Skeletal muscle satellite cell (primary cell): ENCODE measurements at regions not wholly inside any gene's neighbourhood (a gene's known extent, or its start where the extent isn't known, plus 50 kb on each side); places are given as distances from the start of the nearest gene placed in this dataset.
A peak's percentile ranks its signal among the peaks of the same experiment; 100 is the strongest.

Experiments used
- H3K27me3 ChIP-seq: 2 replicates; pipeline ENCODE4 v1.7.0; 2013; ENCODE audit warnings: low read length; ENCODE audit not compliant: control insufficient read depth, insufficient read depth
- H3K36me3 ChIP-seq: 2 replicates; pipeline ENCODE4 v1.7.0; 2013; ENCODE audit warnings: mild to moderate bottlenecking, control low read depth, low read length; ENCODE audit not compliant: insufficient read depth
- H3K4me1 ChIP-seq: 2 replicates; pipeline ENCODE4 v1.7.0; 2013; ENCODE audit warnings: low read length; ENCODE audit not compliant: control insufficient read depth, insufficient read depth
- H3K4me2 ChIP-seq: 2 replicates; pipeline ENCODE4 v1.7.0; 2013; ENCODE audit warnings: mild to moderate bottlenecking, low read length
- H3K4me3 ChIP-seq: 2 replicates; pipeline ENCODE4 v1.7.0; 2013; ENCODE audit warnings: low read length
- H3K9ac ChIP-seq: 2 replicates; pipeline ENCODE4 v1.7.0; 2013; ENCODE audit warnings: mild to moderate bottlenecking, low read depth, low read length, moderate library complexity
- H3K9me3 ChIP-seq: replicated peaks from 2 replicates; pipeline ENCODE4 v1.7.0; 2013; ENCODE audit warnings: mild to moderate bottlenecking, control low read depth, low read length

GRCh38 chr2:134109246-134109645 is 144.6 kb upstream of the MGAT5 start:
- H3K4me2 ChIP-seq, result no peak overlapping the region
- no peak overlapping the region for H3K9ac ChIP-seq
- no peaks in the 10 kb centered on the region for H3K36me3 ChIP-seq
- peaks cover 7% of the 10 kb centered on the region for H3K27me3 ChIP-seq
- no peaks in the 10 kb centered on the region for H3K4me1 ChIP-seq
- no peak overlapping the region for H3K4me3 ChIP-seq
- H3K9me3 ChIP-seq, result no peaks in the 10 kb centered on the region

DNA sequence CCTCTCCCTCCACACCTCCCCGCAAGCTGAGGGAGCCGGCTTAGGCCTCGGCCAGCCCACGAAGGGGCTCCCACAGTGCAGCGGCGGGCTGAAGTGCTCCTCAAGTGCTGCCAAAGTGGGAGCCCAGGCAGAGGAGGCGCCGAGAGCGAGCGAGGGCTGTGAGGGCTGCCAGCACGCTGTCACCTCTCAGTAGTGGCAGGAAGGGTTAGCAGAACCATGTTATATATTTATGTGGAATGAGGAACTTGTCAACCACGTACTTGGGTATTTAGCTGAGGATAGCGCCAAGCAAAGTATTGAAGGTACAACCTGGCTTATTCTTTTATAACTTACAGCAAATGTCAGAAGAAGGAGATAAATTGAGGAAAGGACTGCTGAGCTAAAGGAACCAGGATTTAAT is 144.1 kb upstream of the MGAT5 start:
- H3K9me3 ChIP-seq, result no peaks in the 10 kb centered on the region
- H3K27me3 ChIP-seq, result peaks cover 12% of the 10 kb centered on the region
- no peaks in the 10 kb centered on the region for H3K36me3 ChIP-seq
- H3K4me2 ChIP-seq, result no peak overlapping the region
- no peak overlapping the region for H3K4me3 ChIP-seq
- no peak overlapping the region for H3K9ac ChIP-seq
- no peaks in the 10 kb centered on the region for H3K4me1 ChIP-seq

DNA sequence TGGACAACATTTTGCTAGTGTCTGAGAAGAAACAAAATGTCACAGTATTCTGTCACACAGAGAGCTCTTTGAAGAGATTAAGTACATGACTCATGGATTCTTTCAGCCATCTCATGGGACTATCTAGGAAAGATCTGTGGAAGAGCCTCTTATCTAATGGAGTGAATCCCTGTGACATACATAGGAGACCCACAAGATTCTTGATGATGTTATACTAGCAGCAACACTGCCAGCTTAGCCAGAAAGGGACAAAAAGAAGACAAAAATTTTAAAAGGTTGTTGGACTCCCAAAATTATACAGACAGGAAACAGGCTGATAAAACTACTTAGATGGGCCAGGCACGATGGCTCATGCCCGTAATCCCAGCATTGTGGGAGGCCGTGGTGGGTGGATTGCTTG is 143.3 kb upstream of the MGAT5 start:
- Histone ChIP-seq H3K9ac (no peak overlapping the region), H3K4me3 (no peak overlapping the region), H3K27me3 (peaks cover 13% of the 10 kb centered on the region), H3K9me3 (no peaks in the 10 kb centered on the region), H3K4me1 (no peaks in the 10 kb centered on the region), H3K4me2 (no peak overlapping the region), H3K36me3 (no peaks in the 10 kb centered on the region)

- Histone ChIP-seq H3K4me1 (peaks cover 17% of the 10 kb centered on the region), H3K27me3 (peaks cover 18% of the 10 kb centered on the region), H3K9me3 (no peaks in the 10 kb centered on the region), H3K4me2 (no peak overlapping the region), H3K4me3 (no peak overlapping the region), H3K36me3 (no peaks in the 10 kb centered on the region), H3K9ac (no peak overlapping the region)
Measured at GRCh38 chr2:134117676-134118075, 136.2 kb upstream of the MGAT5 start.

GRCh38 chr2:134118279-134119116 is 135.4 kb upstream of the MGAT5 start:
- no peaks in the 10 kb centered on the region for H3K9me3 ChIP-seq
- H3K36me3 ChIP-seq, result no peaks in the 10 kb centered on the region
- no peak overlapping the region for H3K4me3 ChIP-seq
- H3K27me3 ChIP-seq, result peaks cover 12% of the 10 kb centered on the region
- H3K4me2 ChIP-seq, result peak overlapping the region; percentile 35
- H3K9ac ChIP-seq, result no peak overlapping the region
- H3K4me1 ChIP-seq, result peaks cover 17% of the 10 kb centered on the region

DNA sequence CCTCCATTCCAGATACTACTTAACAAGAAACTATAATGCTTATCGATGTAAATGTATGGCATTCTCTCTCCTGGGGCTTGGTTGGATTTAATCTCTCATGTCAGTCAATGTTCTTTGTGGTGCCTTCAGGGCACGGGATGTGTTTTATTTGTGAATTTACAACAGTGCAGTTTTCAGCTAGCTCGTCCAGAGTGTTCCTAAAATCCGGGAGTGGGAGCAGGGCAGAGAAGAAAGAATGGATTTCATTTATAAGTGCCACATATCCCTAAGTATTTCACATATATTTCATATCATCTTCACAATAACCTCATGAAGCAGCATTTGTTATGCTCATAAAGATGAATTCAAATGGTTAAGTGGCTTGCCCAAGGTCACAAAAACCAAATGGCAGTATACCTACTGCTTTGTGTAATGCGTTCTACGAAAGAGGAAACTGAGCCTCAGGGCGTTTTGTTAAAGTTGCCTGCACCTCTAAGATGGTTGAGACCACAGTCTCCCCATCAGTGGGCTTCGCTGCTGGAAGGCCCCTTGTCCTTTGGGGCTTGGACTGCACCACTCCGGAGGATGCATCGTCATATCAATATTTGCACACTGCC is 134.7 kb upstream of the MGAT5 start:
- peaks cover 17% of the 10 kb centered on the region for H3K4me1 ChIP-seq
- peak overlapping the region; percentile 92 for H3K4me3 ChIP-seq
- H3K4me2 ChIP-seq, result peak overlapping the region; percentile 95
- no peaks in the 10 kb centered on the region for H3K36me3 ChIP-seq
- no peaks in the 10 kb centered on the region for H3K9me3 ChIP-seq
- H3K27me3 ChIP-seq, result peaks cover 11% of the 10 kb centered on the region
- H3K9ac ChIP-seq, result no peak overlapping the region

GRCh38 chr2:134119713-134120405 is 134.0 kb upstream of the MGAT5 start:
- peaks cover 6% of the 10 kb centered on the region for H3K27me3 ChIP-seq

GRCh38 chr2:134120406-134120732 is 133.5 kb upstream of the MGAT5 start:
- Histone ChIP-seq H3K27me3 (peaks cover 6% of the 10 kb centered on the region), H3K4me2 (peak overlapping the region; percentile 95), H3K9ac (peak overlapping the region; percentile 87), H3K36me3 (no peaks in the 10 kb centered on the region), H3K4me3 (peak overlapping the region; percentile 92), H3K9me3 (no peaks in the 10 kb centered on the region), H3K4me1 (peaks cover 17% of the 10 kb centered on the region)

More at GRCh38 chr2:134119713-134120405, 134.0 kb upstream of the MGAT5 start:
- Histone ChIP-seq H3K4me1 (peaks cover 17% of the 10 kb centered on the region), H3K36me3 (no peaks in the 10 kb centered on the region), H3K4me2 (peak overlapping the region; percentile 95), H3K4me3 (peak overlapping the region; percentile 92), H3K9ac (peak overlapping the region; percentile 87), H3K9me3 (no peaks in the 10 kb centered on the region)

DNA sequence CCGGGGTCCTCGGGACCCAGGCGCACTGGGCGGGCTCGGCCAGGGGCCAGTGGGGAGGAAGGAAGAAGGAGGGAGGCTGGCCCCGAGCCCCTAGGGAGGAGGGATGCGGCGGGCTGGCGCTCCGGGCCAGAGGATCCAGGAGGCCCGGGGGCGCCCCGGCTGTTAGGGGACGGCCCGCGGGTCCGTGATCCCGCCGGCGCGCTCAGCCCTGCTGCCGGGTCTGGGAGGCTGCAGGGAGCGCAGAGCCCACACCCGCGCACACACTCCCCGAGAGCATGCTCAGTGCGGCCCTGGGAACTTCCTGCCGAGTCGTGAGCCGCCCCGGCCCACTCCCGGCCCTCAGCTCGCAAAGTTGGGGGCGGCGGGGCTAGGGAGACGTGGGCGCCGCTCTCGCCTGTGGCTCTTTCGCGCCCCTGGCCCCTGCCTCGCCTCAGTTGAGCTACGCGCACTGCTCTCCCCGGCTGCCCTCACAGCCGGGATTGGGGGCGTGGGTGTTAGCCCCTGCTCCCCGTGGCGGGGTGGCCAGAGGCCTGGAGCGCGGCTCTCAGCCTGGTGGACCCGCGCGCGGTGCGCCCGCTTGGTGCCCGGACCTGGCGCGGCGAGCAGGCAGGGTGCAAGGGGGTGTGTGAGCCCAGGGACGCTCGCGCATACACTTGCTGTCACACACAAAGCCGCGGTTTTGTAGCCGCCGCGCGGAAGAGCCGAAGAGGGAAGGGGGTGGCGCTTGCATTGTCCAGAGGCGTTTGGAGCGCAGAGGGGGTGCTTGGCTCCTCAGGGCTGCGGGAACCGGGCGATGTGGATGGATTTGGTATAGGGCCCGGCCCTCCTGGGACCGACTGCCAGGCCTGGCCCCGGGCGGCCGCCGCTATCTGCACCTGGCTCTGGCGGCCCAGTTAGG is 132.9 kb upstream of the MGAT5 start:
- H3K9ac ChIP-seq, result peak overlapping the region; percentile 87
- peak overlapping the region; percentile 92 for H3K4me3 ChIP-seq
- H3K27me3 ChIP-seq, result peaks cover 6% of the 10 kb centered on the region
- peak overlapping the region; percentile 95 for H3K4me2 ChIP-seq
- no peaks in the 10 kb centered on the region for H3K36me3 ChIP-seq
- H3K4me1 ChIP-seq, result peaks cover 17% of the 10 kb centered on the region
- no peaks in the 10 kb centered on the region for H3K9me3 ChIP-seq

DNA sequence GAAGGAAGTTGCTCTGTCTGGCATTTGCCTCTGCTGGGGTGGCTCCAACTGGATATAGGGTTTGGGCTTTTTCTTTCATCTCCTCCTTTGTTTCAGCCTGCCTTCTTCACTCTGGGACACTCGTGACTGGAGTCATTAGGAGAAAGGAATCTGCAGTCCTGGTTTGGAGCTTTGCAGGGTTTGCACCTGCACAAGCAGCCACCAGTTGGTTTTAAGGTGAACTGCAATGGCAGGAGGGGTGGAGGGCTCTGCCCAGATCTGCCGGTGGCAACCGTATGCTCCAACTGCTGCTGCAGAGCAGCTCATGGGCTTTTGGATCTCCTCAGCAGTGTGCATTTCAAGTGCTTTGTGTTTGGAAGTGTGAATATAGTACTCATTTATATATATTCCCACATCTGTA is 131.3 kb upstream of the MGAT5 start:
- Histone ChIP-seq H3K4me3 (no peak overlapping the region), H3K4me1 (peaks cover 17% of the 10 kb centered on the region), H3K4me2 (no peak overlapping the region), H3K9ac (no peak overlapping the region), H3K36me3 (no peaks in the 10 kb centered on the region), H3K27me3 (no peaks in the 10 kb centered on the region), H3K9me3 (no peaks in the 10 kb centered on the region)

- H3K4me2 ChIP-seq, result no peak overlapping the region
- H3K9ac ChIP-seq, result no peak overlapping the region
- H3K4me3 ChIP-seq, result no peak overlapping the region
- no peaks in the 10 kb centered on the region for H3K36me3 ChIP-seq
- peaks cover 17% of the 10 kb centered on the region for H3K4me1 ChIP-seq
- H3K9me3 ChIP-seq, result no peaks in the 10 kb centered on the region
- H3K27me3 ChIP-seq, result no peaks in the 10 kb centered on the region
Measured at GRCh38 chr2:134123332-134123731, 130.5 kb upstream of the MGAT5 start.
